Mucosa of gallbladder (tissue), 1 donor: ENCODE measurements at regions not wholly inside any gene's neighbourhood (a gene's known extent, or its start where the extent isn't known, plus 50 kb on each side); places are given as distances from the start of the nearest gene placed in this dataset.
"Not testable (repeated sequence)": the region's sequence is repeated elsewhere in the genome, so short reads cannot be mapped to it uniquely, and the experiment has no call there.

Source experiments
- DNase-seq: peaks from one replicate; pipeline ENCODE4 v3.0.0-alpha.2; 2020; ENCODE audit warnings: low spot score
- donor health status: DM: no; HTN: no; CAD: no.

GRCh38 chrX:149420566-149420965 is 84.5 kb downstream of the IDS start:
- not testable (repeated sequence) for DNase-seq

- DNase-seq: no peak
Measured at GRCh38 chrX:149398027-149398426, 107.1 kb downstream of the IDS start.

GRCh38 chrX:149392921-149393320 is 112.2 kb downstream of the IDS start:
- no peak for DNase-seq

GRCh38 chrX:149383852-149384251 is 121.3 kb downstream of the IDS start:
- no peak for DNase-seq

- no peak for DNase-seq
Measured at GRCh38 chrX:149374751-149375150, 130.4 kb downstream of the IDS start.

- no peak for DNase-seq
Measured at GRCh38 chrX:149372866-149373265, 132.2 kb downstream of the IDS start.

GRCh38 chrX:149371986-149372385 is 133.1 kb downstream of the IDS start:
- DNase-seq: no peak

GRCh38 chrX:149370097-149370496 is 135.0 kb downstream of the IDS start:
- DNase-seq: no peak

GRCh38 chrX:149365552-149365951 is 139.6 kb downstream of the IDS start:
- no peak for DNase-seq

GRCh38 chrX:149365061-149365460 is 140.0 kb downstream of the IDS start:
- DNase-seq: no peak

- no peak for DNase-seq
Measured at GRCh38 chrX:149363965-149364364, 141.1 kb downstream of the IDS start.

GRCh38 chrX:149346306-149346705 is 158.8 kb downstream of the IDS start:
- no peak for DNase-seq

GRCh38 chrX:149322316-149322715 is 182.8 kb downstream of the IDS start:
- DNase-seq: no peak

- no peak for DNase-seq
Measured at GRCh38 chrX:149313871-149314371, 191.2 kb downstream of the IDS start.

GRCh38 chrX:149312988-149313387 is 192.1 kb downstream of the IDS start:
- no peak for DNase-seq

GRCh38 chrX:149312097-149312496 is 193.0 kb downstream of the IDS start:
- no peak for DNase-seq

GRCh38 chrX:149302705-149303104 is 202.4 kb downstream of the IDS start:
- DNase-seq: no peak

- no peak for DNase-seq
Measured at GRCh38 chrX:149298111-149298510, 207.0 kb downstream of the IDS start.

- DNase-seq: no peak
Measured at GRCh38 chrX:149296092-149296491, 209.0 kb downstream of the IDS start.

- peak; percentile 46 for DNase-seq
Measured at GRCh38 chrX:149286940-149287349, 218.2 kb downstream of the IDS start.

- DNase-seq: no peak
Measured at GRCh38 chrX:149284616-149285015, 220.5 kb downstream of the IDS start.

- no peak for DNase-seq
Measured at GRCh38 chrX:149283853-149284252, 221.3 kb downstream of the IDS start.

GRCh38 chrX:149282909-149283308 is 222.2 kb downstream of the IDS start:
- DNase-seq: no peak

GRCh38 chrX:149280011-149280410 is 225.1 kb downstream of the IDS start:
- DNase-seq: no peak

GRCh38 chrX:149275836-149276235 is 229.3 kb downstream of the IDS start:
- DNase-seq: no peak
